ENCODE measurements at regions not wholly inside any gene's neighbourhood (a gene's known extent, or its start where the extent isn't known, plus 50 kb on each side); places are given as distances from the start of the nearest gene placed in this dataset.

- Histone ChIP-seq H3K27me3 (ENCODE audit: control insufficient read depth, low read length) (no peaks in the 10 kb centered on the region), H3F3A (ENCODE audit: control insufficient read depth, insufficient read depth) (no peaks in the 10 kb centered on the region), H3K4me3 (ENCODE audit: low read length) (no peak overlapping the region), H3K4me1 (ENCODE audit: control insufficient read depth, low read length) (no peaks in the 10 kb centered on the region), H3K36me3 (ENCODE audit: control insufficient read depth, low read length) (no peaks in the 10 kb centered on the region), H3K9me2 (replicated peaks; ENCODE audit: control insufficient read depth, low read length) (no peaks in the 10 kb centered on the region), H3K9me3 (ENCODE audit: control insufficient read depth, insufficient read depth, low read length) (no peaks in the 10 kb centered on the region), H4K20me1 (ENCODE audit: control insufficient read depth, insufficient read depth, low read depth, low read length) (no peaks in the 10 kb centered on the region), H3K79me2 (ENCODE audit: control insufficient read depth, low read length) (no peaks in the 10 kb centered on the region), H3K4me2 (ENCODE audit: low read length) (no peak overlapping the region), H3K27ac (ENCODE audit: low read depth, low read length) (no peak overlapping the region)
- TF ChIP-seq CTCF (IDR thresholded peaks at IDR 0.05; ENCODE audit: low read depth, low read length, poor library complexity, severe bottlenecking) (no peak), EZH2phosphoT487 (IDR thresholded peaks at IDR 0.05; ENCODE audit: borderline replicate concordance, low read length) (no peak)
These were observed 68.9 kb upstream of the COL11A1 start for GRCh38 chr1:103177108-103177775.

GRCh38 chr1:103171041-103171590 lies 62.8 kb upstream of the COL11A1 start:
- Histone ChIP-seq H3F3A (ENCODE audit: control insufficient read depth, insufficient read depth) (no peaks in the 10 kb centered on the region), H3K79me2 (ENCODE audit: control insufficient read depth, low read length) (no peaks in the 10 kb centered on the region), H4K20me1 (ENCODE audit: control insufficient read depth, insufficient read depth, low read depth, low read length) (no peaks in the 10 kb centered on the region), H3K27me3 (ENCODE audit: control insufficient read depth, low read length) (no peaks in the 10 kb centered on the region), H3K4me1 (ENCODE audit: control insufficient read depth, low read length) (no peaks in the 10 kb centered on the region), H3K9me3 (ENCODE audit: control insufficient read depth, insufficient read depth, low read length) (no peaks in the 10 kb centered on the region), H3K36me3 (ENCODE audit: control insufficient read depth, low read length) (no peaks in the 10 kb centered on the region), H3K9me2 (replicated peaks; ENCODE audit: control insufficient read depth, low read length) (no peaks in the 10 kb centered on the region), H3K4me2 (ENCODE audit: low read length) (no peak overlapping the region), H3K4me3 (ENCODE audit: low read length) (no peak overlapping the region), H3K27ac (ENCODE audit: low read depth, low read length) (no peak overlapping the region)
- TF ChIP-seq CTCF (IDR thresholded peaks at IDR 0.05; ENCODE audit: low read depth, low read length, poor library complexity, severe bottlenecking) = no peak
- TF ChIP-seq EZH2phosphoT487 (IDR thresholded peaks at IDR 0.05; ENCODE audit: borderline replicate concordance, low read length) = no peak

GRCh38 chr1:103170609-103171008 lies 62.3 kb upstream of the COL11A1 start:
- no peaks in the 10 kb centered on the region for H3K79me2 ChIP-seq (ENCODE audit: control insufficient read depth, low read length)
- H3K4me1 ChIP-seq (ENCODE audit: control insufficient read depth, low read length) = no peaks in the 10 kb centered on the region
- no peaks in the 10 kb centered on the region for H3F3A ChIP-seq (ENCODE audit: control insufficient read depth, insufficient read depth)
- no peaks in the 10 kb centered on the region for H3K36me3 ChIP-seq (ENCODE audit: control insufficient read depth, low read length)
- no peak for TF ChIP-seq EZH2phosphoT487 (IDR thresholded peaks at IDR 0.05; ENCODE audit: borderline replicate concordance, low read length)
- TF ChIP-seq CTCF (IDR thresholded peaks at IDR 0.05; ENCODE audit: low read depth, low read length, poor library complexity, severe bottlenecking) = no peak
- no peak overlapping the region for H3K4me2 ChIP-seq (ENCODE audit: low read length)
- no peak overlapping the region for H3K27ac ChIP-seq (ENCODE audit: low read depth, low read length)
- no peaks in the 10 kb centered on the region for H3K9me2 ChIP-seq (replicated peaks; ENCODE audit: control insufficient read depth, low read length)
- H3K9me3 ChIP-seq (ENCODE audit: control insufficient read depth, insufficient read depth, low read length) = no peaks in the 10 kb centered on the region
- no peaks in the 10 kb centered on the region for H4K20me1 ChIP-seq (ENCODE audit: control insufficient read depth, insufficient read depth, low read depth, low read length)
- H3K27me3 ChIP-seq (ENCODE audit: control insufficient read depth, low read length) = no peaks in the 10 kb centered on the region
- no peak overlapping the region for H3K4me3 ChIP-seq (ENCODE audit: low read length)
